Muscle of leg (tissue), 3 donors: ENCODE measurements at regions not wholly inside any gene's neighbourhood (a gene's known extent, or its start where the extent isn't known, plus 50 kb on each side); places are given as distances from the start of the nearest gene placed in this dataset.
"Not testable (repeated sequence)": the region's sequence is repeated elsewhere in the genome, so short reads cannot be mapped to it uniquely, and the experiment has no call there.

Source experiments
- DNase-seq: peaks from one replicate; pipeline ENCODE4 v3.0.0; 2013
- H3K27ac ChIP-seq: one replicate; pipeline ENCODE4 v1.5.1; 2013; ENCODE audit warnings: mild to moderate bottlenecking, low read length, control low read depth
- H3K27me3 ChIP-seq: one replicate; pipeline ENCODE4 v1.6.1; 2013; ENCODE audit warnings: low read length; ENCODE audit not compliant: control insufficient read depth, insufficient read depth
- H3K36me3 ChIP-seq: one replicate; pipeline ENCODE4 v1.6.1; 2013; ENCODE audit warnings: low read length; ENCODE audit not compliant: control insufficient read depth, insufficient read depth
- H3K4me1 ChIP-seq: one replicate; pipeline ENCODE4 v1.6.1; 2013; ENCODE audit warnings: low read length; ENCODE audit not compliant: control insufficient read depth, insufficient read depth
- H3K4me3 ChIP-seq: one replicate; pipeline ENCODE4 v1.5.1; 2013; ENCODE audit warnings: low read length, control low read depth
- H3K9me3 ChIP-seq: replicated peaks from 2 replicates; pipeline ENCODE4 v1.6.1; 2013; ENCODE audit warnings: low read depth, low read length; ENCODE audit not compliant: control insufficient read depth
- WGBS: methylation state at CpG from one replicate; pipeline ENCODE4 v1.1.5; 2013; ENCODE audit warnings: missing lambda C conversion rate; ENCODE audit not compliant: insufficient coverage; 5-methylcytosine and 5-hydroxymethylcytosine counted together

GRCh38 chr11:69218946-69219720 is 63.4 kb downstream of the SMIM38 start:
- DNase-seq = no peak
- H3K4me1 ChIP-seq = peaks cover 9% of the 10 kb centered on the region
- no peaks in the 10 kb centered on the region for H3K27me3 ChIP-seq
- no peaks in the 10 kb centered on the region for H3K36me3 ChIP-seq
- no peak overlapping the region for H3K4me3 ChIP-seq
- H3K27ac ChIP-seq = no peak overlapping the region
- H3K9me3 ChIP-seq = no peaks in the 10 kb centered on the region
- 86% methylated on average over 8 of the region's 11 CpGs for WGBS

- no peak overlapping the region for H3K27ac ChIP-seq
- no peak for DNase-seq
- H3K4me3 ChIP-seq = no peak overlapping the region
- H3K4me1 ChIP-seq = peaks cover 9% of the 10 kb centered on the region
- no peaks in the 10 kb centered on the region for H3K36me3 ChIP-seq
- no peaks in the 10 kb centered on the region for H3K9me3 ChIP-seq
- no peaks in the 10 kb centered on the region for H3K27me3 ChIP-seq
- WGBS = no CpG with 5 or more reads among the region's 11 CpGs
These were observed 64.3 kb downstream of the SMIM38 start for GRCh38 chr11:69219991-69220390.

GRCh38 chr11:69220561-69221051 is 64.9 kb downstream of the SMIM38 start:
- 73% methylated on average over 11 of the region's 13 CpGs for WGBS
- no peaks in the 10 kb centered on the region for H3K27me3 ChIP-seq

DNA sequence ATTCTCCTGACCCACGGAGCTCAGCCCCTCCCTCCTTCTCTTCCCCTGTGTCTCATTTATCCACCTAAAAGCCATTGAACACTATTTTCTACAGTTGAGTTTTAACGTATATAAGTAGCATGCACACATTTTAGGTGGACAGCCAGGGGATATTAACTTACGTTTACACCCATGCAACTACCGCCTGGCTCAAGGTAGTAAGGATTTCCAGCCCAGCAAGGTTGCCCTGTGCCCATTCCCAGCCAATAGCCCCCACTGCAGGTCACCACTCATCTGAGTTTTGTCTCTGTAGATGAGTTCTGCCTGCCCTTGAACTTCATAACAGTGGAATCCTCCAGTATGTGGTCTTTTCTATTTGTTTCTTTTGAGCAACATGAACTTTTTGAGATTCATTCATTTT is 65.4 kb downstream of the SMIM38 start:
- Histone ChIP-seq H3K4me3 (no peak overlapping the region), H3K27me3 (no peaks in the 10 kb centered on the region), H3K9me3 (peaks cover 3% of the 10 kb centered on the region), H3K27ac (no peak overlapping the region), H3K4me1 (peaks cover 9% of the 10 kb centered on the region), H3K36me3 (no peaks in the 10 kb centered on the region)
- DNase-seq = no peak
- WGBS = 22% methylated on average over 3 of the region's 4 CpGs

More at GRCh38 chr11:69220561-69221051, 64.9 kb downstream of the SMIM38 start:
- Histone ChIP-seq H3K4me3 (no peak overlapping the region), H3K27ac (no peak overlapping the region), H3K36me3 (no peaks in the 10 kb centered on the region), H3K4me1 (peaks cover 9% of the 10 kb centered on the region), H3K9me3 (no peaks in the 10 kb centered on the region)
- no peak for DNase-seq

- not testable (repeated sequence) for H3K36me3 ChIP-seq, H3K4me3 ChIP-seq, H3K4me1 ChIP-seq, DNase-seq, H3K9me3 ChIP-seq, H3K27ac ChIP-seq, H3K27me3 ChIP-seq
- WGBS = 96% methylated on average over 3 of the region's 8 CpGs
These were observed 65.9 kb downstream of the SMIM38 start for GRCh38 chr11:69221636-69222035.

GRCh38 chr11:69227271-69227670 is 66.7 kb upstream of the MYEOV start:
- no peaks in the 10 kb centered on the region for H3K36me3 ChIP-seq
- no peak overlapping the region for H3K27ac ChIP-seq
- peaks cover 12% of the 10 kb centered on the region for H3K9me3 ChIP-seq
- WGBS = no CpG with 5 or more reads among the region's 1 CpG
- no peak overlapping the region for H3K4me3 ChIP-seq
- H3K4me1 ChIP-seq = no peaks in the 10 kb centered on the region
- no peak for DNase-seq
- H3K27me3 ChIP-seq = peaks cover 6% of the 10 kb centered on the region

- Histone ChIP-seq H3K27ac (no peak overlapping the region), H3K4me3 (no peak overlapping the region), H3K9me3 (peaks cover 12% of the 10 kb centered on the region), H3K36me3 (no peaks in the 10 kb centered on the region), H3K27me3 (peaks cover 6% of the 10 kb centered on the region), H3K4me1 (no peaks in the 10 kb centered on the region)
- no peak for DNase-seq
- WGBS = 60% methylated on average over 3 of the region's 4 CpGs
These were observed 64.4 kb upstream of the MYEOV start for GRCh38 chr11:69229511-69229910.

GRCh38 chr11:69230856-69231425 is 63.0 kb upstream of the MYEOV start:
- Histone ChIP-seq H3K36me3 (no peaks in the 10 kb centered on the region), H3K27me3 (peaks cover 6% of the 10 kb centered on the region), H3K4me3 (no peak overlapping the region), H3K27ac (no peak overlapping the region), H3K4me1 (no peaks in the 10 kb centered on the region), H3K9me3 (peaks cover 11% of the 10 kb centered on the region)
- no peak for DNase-seq
- WGBS = 58% methylated on average over 7 of the region's 9 CpGs

GRCh38 chr11:69231466-69232018 is 62.4 kb upstream of the MYEOV start:
- no peak for DNase-seq
- no peak overlapping the region for H3K4me3 ChIP-seq
- no peaks in the 10 kb centered on the region for H3K36me3 ChIP-seq
- peaks cover 6% of the 10 kb centered on the region for H3K27me3 ChIP-seq
- WGBS = 79% methylated on average over 9 of the region's 9 CpGs
- H3K27ac ChIP-seq = no peak overlapping the region
- no peaks in the 10 kb centered on the region for H3K4me1 ChIP-seq
- peaks cover 5% of the 10 kb centered on the region for H3K9me3 ChIP-seq
